GM10248 (cell line): ENCODE measurements at regions not wholly inside any gene's neighbourhood (a gene's known extent, or its start where the extent isn't known, plus 50 kb on each side); places are given as distances from the start of the nearest gene placed in this dataset.

Experiments used
- CTCF ChIA-PET: fragments of 300-600 bp; sonication (Branson Sonifier 250); formaldehyde crosslinking; extraction: SDS; loops from one replicate; lab custom pipeline; 2021; ENCODE audit warnings: antibody characterized with exemption; lab: Yijun Ruan, JAX
- POLR2A ChIA-PET: fragments of 350-650 bp; sonication (Branson Sonifier 250); formaldehyde crosslinking; extraction: SDS; loops from one replicate; lab custom pipeline; 2020; ENCODE audit warnings: antibody characterized with exemption; lab: Yijun Ruan, JAX
- DNase-seq: peaks from one replicate; pipeline ENCODE4 v3.0.0; 2012; ENCODE audit errors: extremely low spot score
- CTCF ChIP-seq: IDR thresholded peaks from 2 replicates; pipeline ENCODE4 v1.5.1; 2012; ENCODE audit warnings: mild to moderate bottlenecking, low read depth; ENCODE audit errors: extremely low read depth, missing control alignments, control extremely low read depth

GRCh38 chr16:80463751-80464495 is 76.9 kb upstream of the DYNLRB2 start:
- DNase-seq: no peak
- ChIA-PET CTCF (no interaction called here), POLR2A (no interaction called here)
- no peak for TF ChIP-seq CTCF

DNA sequence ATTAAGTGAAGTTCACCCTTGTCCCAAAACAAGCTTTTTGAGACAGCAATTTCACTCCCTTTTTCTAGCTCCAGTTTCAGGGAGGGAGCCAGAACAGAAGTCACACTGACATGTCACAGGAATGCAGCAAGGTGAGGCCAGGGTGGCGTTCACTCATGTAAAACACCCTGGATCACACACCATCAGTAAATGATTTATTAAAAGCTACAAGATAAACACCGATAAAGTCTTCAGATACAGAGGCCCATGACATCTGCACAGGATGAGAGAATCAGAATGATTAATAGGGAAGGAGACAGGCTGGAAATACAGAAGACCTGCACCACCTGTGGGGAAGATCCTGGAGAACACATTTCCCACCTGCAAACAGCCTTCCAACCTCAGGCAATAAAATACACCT is 77.5 kb upstream of the DYNLRB2 start:
- POLR2A ChIA-PET: no interaction called here
- DNase-seq: no peak
- no peak for TF ChIP-seq CTCF
- CTCF ChIA-PET: no interaction called here

DNA sequence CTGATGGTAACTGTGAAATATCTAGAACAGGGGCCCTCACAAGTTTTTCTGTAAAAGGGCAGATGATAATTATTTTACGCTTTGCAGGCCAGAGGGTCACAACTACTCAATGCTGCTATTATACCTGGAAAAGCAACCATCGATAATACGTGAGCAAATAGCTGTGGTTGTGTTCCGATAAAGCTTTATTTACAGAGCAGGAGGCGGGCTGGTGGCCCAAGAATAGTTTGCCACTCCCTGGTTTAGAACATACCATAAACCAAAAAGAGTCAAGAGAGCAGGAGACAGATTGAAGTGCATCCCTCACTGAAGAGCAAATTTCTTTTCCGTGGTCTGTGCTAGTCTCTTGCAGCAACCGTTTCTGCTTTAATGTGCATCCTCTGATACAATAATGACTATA is 77.9 kb upstream of the DYNLRB2 start:
- ChIA-PET POLR2A (no interaction called here), CTCF (no interaction called here)
- DNase-seq: no peak
- TF ChIP-seq CTCF: no peak

DNA sequence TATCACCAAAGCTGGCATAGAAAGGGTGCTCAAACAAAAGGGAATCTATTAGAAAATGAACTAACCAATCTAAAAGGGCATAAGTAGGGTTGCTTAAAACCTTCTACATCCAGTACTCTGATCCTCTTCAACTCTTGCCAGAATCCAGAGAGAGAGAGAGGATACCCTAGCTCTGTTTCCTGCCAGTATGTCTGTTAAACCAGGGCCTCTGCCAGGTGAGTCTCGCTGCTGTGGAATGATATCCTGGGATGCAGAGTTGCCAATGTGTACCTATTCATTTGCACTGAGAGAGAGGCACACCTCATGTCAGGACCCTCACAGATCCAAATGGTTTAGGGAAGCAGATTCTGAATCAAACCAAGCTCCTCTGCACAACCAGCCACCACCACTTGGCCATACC is 79.8 kb upstream of the DYNLRB2 start:
- TF ChIP-seq CTCF: no peak
- CTCF ChIA-PET: interaction anchor here (1.1 kb wide), 1 partner anchor 9 kb away, joined by 3 read pairs; no protein-coding TSS in a partner anchor
- POLR2A ChIA-PET: no interaction called here
- no peak for DNase-seq

- TF ChIP-seq CTCF: no peak
- DNase-seq: no peak
- CTCF ChIA-PET: no interaction called here
- POLR2A ChIA-PET: no interaction called here
Observed at GRCh38 chr16:80459966-80460365, 80.8 kb upstream of the DYNLRB2 start.

GRCh38 chr16:80459331-80459777 is 81.4 kb upstream of the DYNLRB2 start:
- DNase-seq: no peak
- ChIA-PET CTCF (no interaction called here), POLR2A (no interaction called here)
- TF ChIP-seq CTCF: no peak
